ENCODE measurements at regions not wholly inside any gene's neighbourhood (a gene's known extent, or its start where the extent isn't known, plus 50 kb on each side); places are given as distances from the start of the nearest gene placed in this dataset.

GRCh38 chr1:185532856-185533255 is 201.3 kb upstream of the HMCN1 start:
- H2AFZ ChIP-seq (ENCODE audit: low read depth, low read length, severe bottlenecking): no peak overlapping the region
- H3K27ac ChIP-seq (ENCODE audit: low read depth, low read length): no peak overlapping the region
- TF ChIP-seq, protein P1, sequence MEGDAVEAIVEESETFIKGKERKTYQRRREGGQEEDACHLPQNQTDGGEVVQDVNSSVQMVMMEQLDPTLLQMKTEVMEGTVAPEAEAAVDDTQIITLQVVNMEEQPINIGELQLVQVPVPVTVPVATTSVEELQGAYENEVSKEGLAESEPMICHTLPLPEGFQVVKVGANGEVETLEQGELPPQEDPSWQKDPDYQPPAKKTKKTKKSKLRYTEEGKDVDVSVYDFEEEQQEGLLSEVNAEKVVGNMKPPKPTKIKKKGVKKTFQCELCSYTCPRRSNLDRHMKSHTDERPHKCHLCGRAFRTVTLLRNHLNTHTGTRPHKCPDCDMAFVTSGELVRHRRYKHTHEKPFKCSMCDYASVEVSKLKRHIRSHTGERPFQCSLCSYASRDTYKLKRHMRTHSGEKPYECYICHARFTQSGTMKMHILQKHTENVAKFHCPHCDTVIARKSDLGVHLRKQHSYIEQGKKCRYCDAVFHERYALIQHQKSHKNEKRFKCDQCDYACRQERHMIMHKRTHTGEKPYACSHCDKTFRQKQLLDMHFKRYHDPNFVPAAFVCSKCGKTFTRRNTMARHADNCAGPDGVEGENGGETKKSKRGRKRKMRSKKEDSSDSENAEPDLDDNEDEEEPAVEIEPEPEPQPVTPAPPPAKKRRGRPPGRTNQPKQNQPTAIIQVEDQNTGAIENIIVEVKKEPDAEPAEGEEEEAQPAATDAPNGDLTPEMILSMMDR (IDR thresholded peaks at IDR 0.05; ENCODE audit: insufficient read depth, low read length, poor library complexity, severe bottlenecking): no peak
- no peak for TF ChIP-seq EZH2phosphoT487 (conservative IDR thresholded peaks at IDR 0.05; ENCODE audit: low read length)
- no peaks in the 10 kb centered on the region for H3K36me3 ChIP-seq (ENCODE audit: low read length)
- no peaks in the 10 kb centered on the region for H3K9me2 ChIP-seq (replicated peaks; ENCODE audit: insufficient read depth, low read length)
- no peaks in the 10 kb centered on the region for H3F3A ChIP-seq (ENCODE audit: insufficient read depth)
- H3K4me2 ChIP-seq (ENCODE audit: low read depth, low read length, poor library complexity, severe bottlenecking): no peak overlapping the region
- no peak overlapping the region for H3K9ac ChIP-seq (ENCODE audit: low read length)
- H3K4me3 ChIP-seq (ENCODE audit: insufficient read depth, low read length, poor library complexity, severe bottlenecking): no peak overlapping the region
- no peaks in the 10 kb centered on the region for H3K9me3 ChIP-seq (ENCODE audit: insufficient read depth, low read length)
- H3K27me3 ChIP-seq (ENCODE audit: low read length): 0 out of 2 replicates have a peak, but pooled peaks cover 6% of the 10 kb centered on the region
- H4K20me1 ChIP-seq (ENCODE audit: low read depth, low read length): no peaks in the 10 kb centered on the region
- H3K79me2 ChIP-seq (ENCODE audit: insufficient read depth, low read length): no peaks in the 10 kb centered on the region

GRCh38 chr1:185531838-185532237 is 202.4 kb upstream of the HMCN1 start:
- Histone ChIP-seq H3K27ac (ENCODE audit: low read depth, low read length) (no peak overlapping the region), H4K20me1 (ENCODE audit: low read depth, low read length) (no peaks in the 10 kb centered on the region), H3K9me2 (replicated peaks; ENCODE audit: insufficient read depth, low read length) (no peaks in the 10 kb centered on the region), H2AFZ (ENCODE audit: low read depth, low read length, severe bottlenecking) (no peak overlapping the region), H3K27me3 (ENCODE audit: low read length) (0 out of 2 replicates have a peak, but pooled peaks cover 6% of the 10 kb centered on the region), H3K9me3 (ENCODE audit: insufficient read depth, low read length) (no peaks in the 10 kb centered on the region), H3K4me3 (ENCODE audit: insufficient read depth, low read length, poor library complexity, severe bottlenecking) (no peak overlapping the region), H3K9ac (ENCODE audit: low read length) (no peak overlapping the region), H3K4me2 (ENCODE audit: low read depth, low read length, poor library complexity, severe bottlenecking) (no peak overlapping the region), H3K36me3 (ENCODE audit: low read length) (no peaks in the 10 kb centered on the region), H3F3A (ENCODE audit: insufficient read depth) (no peaks in the 10 kb centered on the region), H3K79me2 (ENCODE audit: insufficient read depth, low read length) (no peaks in the 10 kb centered on the region)
- TF ChIP-seq, protein P1 (IDR thresholded peaks at IDR 0.05; ENCODE audit: insufficient read depth, low read length, poor library complexity, severe bottlenecking): no peak
- TF ChIP-seq EZH2phosphoT487 (conservative IDR thresholded peaks at IDR 0.05; ENCODE audit: low read length): no peak

GRCh38 chr1:185530215-185530614 is 204.0 kb upstream of the HMCN1 start:
- Histone ChIP-seq H3K9me2 (replicated peaks; ENCODE audit: insufficient read depth, low read length) (no peaks in the 10 kb centered on the region), H3K9ac (ENCODE audit: low read length) (no peak overlapping the region), H3K27ac (ENCODE audit: low read depth, low read length) (no peak overlapping the region), H3K4me2 (ENCODE audit: low read depth, low read length, poor library complexity, severe bottlenecking) (no peak overlapping the region), H2AFZ (ENCODE audit: low read depth, low read length, severe bottlenecking) (no peak overlapping the region), H3K27me3 (ENCODE audit: low read length) (0 out of 2 replicates have a peak, but pooled peaks cover 6% of the 10 kb centered on the region), H3K9me3 (ENCODE audit: insufficient read depth, low read length) (no peaks in the 10 kb centered on the region), H4K20me1 (ENCODE audit: low read depth, low read length) (no peaks in the 10 kb centered on the region), H3K79me2 (ENCODE audit: insufficient read depth, low read length) (no peaks in the 10 kb centered on the region), H3F3A (ENCODE audit: insufficient read depth) (no peaks in the 10 kb centered on the region), H3K36me3 (ENCODE audit: low read length) (no peaks in the 10 kb centered on the region), H3K4me3 (ENCODE audit: insufficient read depth, low read length, poor library complexity, severe bottlenecking) (no peak overlapping the region)
- TF ChIP-seq, protein P1 (IDR thresholded peaks at IDR 0.05; ENCODE audit: insufficient read depth, low read length, poor library complexity, severe bottlenecking): no peak
- no peak for TF ChIP-seq EZH2phosphoT487 (conservative IDR thresholded peaks at IDR 0.05; ENCODE audit: low read length)

Measured in SU-DHL-6 (cell line).